HFF-Myc (cell line): ENCODE measurements at regions not wholly inside any gene's neighbourhood (a gene's known extent, or its start where the extent isn't known, plus 50 kb on each side); places are given as distances from the start of the nearest gene placed in this dataset.
"Not testable (repeated sequence)": the region's sequence is repeated elsewhere in the genome, so short reads cannot be mapped to it uniquely, and the experiment has no call there.

Source experiments
- DNase-seq: peaks from one replicate; pipeline ENCODE4 v3.0.0-alpha.2; 2011; ENCODE audit warnings: low read depth; ENCODE audit errors: extremely low read depth
- H3K4me3 ChIP-seq: replicated peaks from 2 replicates; pipeline ENCODE4 v1.5.1; 2011; ENCODE audit warnings: low read depth, mild to moderate bottlenecking, control low read depth, low read length
- TF ChIP-seq, protein P1 (sequence below): IDR thresholded peaks from 2 replicates; pipeline ENCODE4 v1.5.1; 2012; ENCODE audit warnings: mild to moderate bottlenecking, low read depth, low read length, control low read depth; ENCODE audit errors: missing control alignments

DNA sequence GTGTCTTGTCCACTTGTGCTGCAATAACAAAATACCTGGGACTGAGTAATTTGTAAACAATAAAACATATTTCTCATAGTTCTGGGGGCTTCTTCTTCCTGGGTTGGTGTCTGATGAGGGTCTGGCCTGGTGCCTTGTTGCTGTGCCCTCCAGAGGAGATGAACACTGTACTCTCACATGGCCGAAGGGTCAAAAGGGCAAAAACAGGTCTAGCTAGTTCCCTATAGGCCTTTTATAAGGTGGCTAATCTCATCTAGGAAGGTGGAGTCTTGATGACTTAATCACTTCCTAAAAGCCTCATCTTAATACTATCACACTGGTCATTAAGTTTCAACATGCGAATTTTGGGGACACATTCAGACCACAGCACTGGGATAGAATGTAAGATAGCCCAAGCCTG is 228.4 kb downstream of the TLE3 start:
- TF ChIP-seq, protein P1, sequence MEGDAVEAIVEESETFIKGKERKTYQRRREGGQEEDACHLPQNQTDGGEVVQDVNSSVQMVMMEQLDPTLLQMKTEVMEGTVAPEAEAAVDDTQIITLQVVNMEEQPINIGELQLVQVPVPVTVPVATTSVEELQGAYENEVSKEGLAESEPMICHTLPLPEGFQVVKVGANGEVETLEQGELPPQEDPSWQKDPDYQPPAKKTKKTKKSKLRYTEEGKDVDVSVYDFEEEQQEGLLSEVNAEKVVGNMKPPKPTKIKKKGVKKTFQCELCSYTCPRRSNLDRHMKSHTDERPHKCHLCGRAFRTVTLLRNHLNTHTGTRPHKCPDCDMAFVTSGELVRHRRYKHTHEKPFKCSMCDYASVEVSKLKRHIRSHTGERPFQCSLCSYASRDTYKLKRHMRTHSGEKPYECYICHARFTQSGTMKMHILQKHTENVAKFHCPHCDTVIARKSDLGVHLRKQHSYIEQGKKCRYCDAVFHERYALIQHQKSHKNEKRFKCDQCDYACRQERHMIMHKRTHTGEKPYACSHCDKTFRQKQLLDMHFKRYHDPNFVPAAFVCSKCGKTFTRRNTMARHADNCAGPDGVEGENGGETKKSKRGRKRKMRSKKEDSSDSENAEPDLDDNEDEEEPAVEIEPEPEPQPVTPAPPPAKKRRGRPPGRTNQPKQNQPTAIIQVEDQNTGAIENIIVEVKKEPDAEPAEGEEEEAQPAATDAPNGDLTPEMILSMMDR = no peak
- DNase-seq = no peak
- H3K4me3 ChIP-seq = no peak overlapping the region

DNA sequence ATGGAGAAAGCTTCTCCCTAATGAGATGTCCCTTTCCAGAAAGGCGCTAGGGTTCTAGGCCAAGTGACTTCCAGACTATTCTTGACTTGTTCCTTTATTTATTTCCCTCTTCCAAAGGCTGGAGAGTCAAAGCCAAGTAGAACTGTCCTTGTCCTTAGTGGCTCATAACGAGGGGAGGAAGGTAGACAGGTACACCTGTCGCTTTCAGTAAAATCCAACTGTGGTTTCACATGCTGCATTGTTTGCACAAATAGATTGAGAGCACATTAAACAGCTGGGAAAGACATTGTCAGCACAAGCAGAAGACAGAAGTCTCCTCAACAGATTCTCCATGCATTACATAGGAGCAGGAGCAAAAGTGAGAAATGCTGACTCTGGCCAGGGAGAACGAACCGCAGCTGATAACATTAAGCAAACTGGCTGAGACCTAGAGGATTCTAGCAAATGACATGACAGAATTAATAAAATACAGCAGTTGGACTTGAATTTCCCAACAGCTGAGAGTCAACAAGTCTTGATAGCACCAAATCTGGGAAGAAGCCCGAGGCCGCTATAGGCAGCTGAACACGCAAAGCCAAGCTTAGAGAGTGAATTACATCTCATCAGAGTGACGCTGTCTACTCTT is 227.7 kb downstream of the TLE3 start:
- DNase-seq = no peak
- H3K4me3 ChIP-seq = no peak overlapping the region
- TF ChIP-seq, protein P1 = no peak

DNA sequence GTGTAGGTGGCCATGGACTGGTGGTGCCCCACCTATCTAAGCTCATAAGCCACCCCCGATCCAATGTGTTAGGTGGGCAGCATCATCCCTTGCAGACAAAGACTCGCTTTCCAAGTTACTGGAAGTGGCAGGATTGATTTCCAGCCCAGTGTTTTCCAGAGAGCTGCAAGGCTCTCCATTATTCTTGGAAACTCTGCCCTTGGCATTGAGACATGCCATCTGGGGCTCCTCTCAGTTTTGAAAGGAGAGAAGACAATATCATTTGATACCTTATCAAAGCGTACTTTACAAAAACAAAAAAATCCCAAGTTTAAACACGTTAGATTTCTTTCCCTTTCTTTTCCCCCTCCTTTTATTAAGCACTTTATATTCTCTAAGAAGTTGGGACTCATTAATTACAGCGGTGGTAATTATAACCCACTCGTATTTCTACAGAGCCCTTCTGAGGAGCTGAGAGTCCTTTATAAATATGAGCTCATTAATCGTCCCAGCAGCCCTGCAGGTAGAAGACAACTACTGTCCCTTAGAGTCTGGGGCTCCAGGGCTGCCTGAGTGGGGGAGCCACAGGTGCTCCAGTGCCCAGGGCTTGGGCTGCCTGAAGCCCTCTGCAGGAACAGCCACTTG is 226.1 kb downstream of the TLE3 start:
- DNase-seq = no peak
- no peak overlapping the region for H3K4me3 ChIP-seq
- TF ChIP-seq, protein P1 = no peak

DNA sequence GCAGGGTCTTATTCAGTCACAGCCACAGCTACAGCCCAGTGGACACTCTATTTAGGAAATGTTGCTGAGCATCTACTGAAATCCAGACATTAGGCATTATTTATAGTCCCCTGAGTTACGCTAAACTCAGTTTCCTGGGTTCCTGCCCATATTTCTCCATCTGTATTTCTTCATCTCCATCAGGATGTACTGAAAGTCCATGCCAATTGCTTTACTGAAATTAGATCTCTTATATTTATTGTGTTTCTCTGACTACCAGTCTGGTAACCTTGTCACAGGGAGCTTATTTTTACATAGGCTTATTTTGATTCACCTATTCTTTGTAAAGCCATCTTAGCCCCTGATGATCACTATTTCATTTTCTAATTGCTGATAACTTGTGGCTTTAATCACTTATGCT is 223.9 kb downstream of the TLE3 start:
- no peak overlapping the region for H3K4me3 ChIP-seq
- DNase-seq = no peak
- TF ChIP-seq, protein P1 = no peak

DNA sequence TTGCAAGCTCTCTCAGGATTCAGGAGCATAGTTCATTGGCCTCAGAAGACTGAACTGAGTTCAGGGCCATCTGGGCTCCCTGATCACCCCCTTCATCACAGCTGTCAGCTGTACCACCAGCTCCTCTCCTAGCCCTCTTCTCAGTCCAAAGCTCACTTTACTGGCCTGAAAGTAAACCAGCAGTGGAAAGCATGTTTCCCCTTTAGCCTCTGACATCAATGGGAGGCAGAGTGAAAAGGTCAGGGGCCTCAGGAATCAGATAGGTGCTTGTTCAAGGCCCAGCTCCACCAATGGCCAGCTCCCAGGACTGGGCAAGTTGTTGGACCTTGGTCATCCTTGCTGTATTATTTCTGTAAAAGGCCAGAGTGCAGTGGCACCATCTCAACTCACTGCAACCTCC is 223.4 kb downstream of the TLE3 start:
- DNase-seq = no peak
- TF ChIP-seq, protein P1 = no peak

DNA sequence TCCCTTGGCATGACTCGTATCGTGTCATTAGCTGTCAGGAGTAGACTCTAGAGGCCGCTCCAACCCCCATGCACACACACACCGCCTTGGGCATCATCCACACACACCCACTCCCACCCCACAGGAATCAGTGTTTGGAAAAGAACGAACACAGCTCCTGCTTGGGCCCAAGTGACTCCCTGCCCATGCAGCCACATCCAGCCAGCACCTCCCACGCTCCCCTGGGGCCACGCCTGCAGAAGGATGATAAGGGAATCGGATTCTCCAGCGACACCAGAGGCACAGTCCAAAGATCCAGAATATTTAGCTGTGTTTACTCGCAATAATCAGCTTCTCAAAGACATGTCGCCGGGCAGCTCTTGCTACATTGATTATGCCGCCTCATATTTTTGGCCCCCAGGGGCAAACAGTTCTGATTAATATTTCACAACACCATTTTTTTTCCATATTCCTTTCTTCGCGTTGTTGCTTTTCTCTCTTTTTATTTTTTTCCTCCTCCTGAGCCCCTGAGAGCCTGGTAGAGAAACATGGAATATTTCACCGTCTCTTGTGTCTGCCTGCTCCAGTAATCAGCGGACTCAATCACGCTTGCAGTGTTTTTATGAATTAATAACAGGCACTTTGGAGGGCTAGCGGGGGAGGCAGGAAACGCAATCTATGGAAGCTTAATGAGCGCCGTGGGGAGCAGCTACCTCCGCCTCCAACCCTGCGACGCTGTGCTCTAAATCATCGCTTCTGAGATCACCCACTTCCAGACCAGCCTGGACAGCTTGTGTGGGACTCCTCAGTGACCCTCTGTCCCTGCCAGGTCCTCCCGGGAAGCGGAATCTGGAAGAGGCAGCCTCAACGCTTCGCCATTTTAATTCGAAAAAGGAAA is 221.4 kb downstream of the TLE3 start:
- no peak for DNase-seq
- H3K4me3 ChIP-seq = no peak overlapping the region
- TF ChIP-seq, protein P1 = no peak

More for the DNA sequence above, 223.4 kb downstream of the TLE3 start:
- H3K4me3 ChIP-seq = no peak overlapping the region

DNA sequence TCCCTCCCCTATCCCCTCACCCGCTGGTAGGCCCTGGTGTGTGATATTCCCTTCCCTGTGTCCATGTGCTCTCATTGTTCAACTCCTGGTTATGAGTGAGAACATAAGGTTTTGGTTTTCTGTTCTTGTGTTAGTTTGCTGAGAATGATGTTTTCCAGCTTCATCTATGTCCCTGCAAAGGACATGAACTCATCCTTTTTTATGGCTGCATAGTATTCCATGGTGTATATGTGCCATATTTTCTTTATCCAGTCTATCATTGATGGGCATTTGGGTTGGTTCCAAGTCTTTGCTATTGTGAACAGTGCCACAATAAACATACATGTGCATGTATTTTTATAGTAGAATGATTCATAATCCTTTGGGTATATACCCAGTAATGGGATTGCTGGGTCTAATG is 217.8 kb downstream of the TLE3 start:
- DNase-seq, H3K4me3 ChIP-seq: not testable (repeated sequence)
